Keratinocyte (primary cell): ENCODE measurements at regions not wholly inside any gene's neighbourhood (a gene's known extent, or its start where the extent isn't known, plus 50 kb on each side); places are given as distances from the start of the nearest gene placed in this dataset.

Source experiments
- DNase-seq: peaks from one replicate; pipeline ENCODE4 v3.0.0-alpha.2; 2011; ENCODE audit warnings: low read depth, missing footprints, low spot score
- FAIRE-seq: peaks from 2 replicates; lab custom pipeline; 2011; peaks lifted over from hg19 to GRCh38; lab: Jason Lieb, UNC
- H2AFZ ChIP-seq: 2 replicates; pipeline ENCODE4 v1.6.0; 2012; ENCODE audit warnings: low read length, control low read depth, inconsistent platforms; ENCODE audit not compliant: control insufficient read depth
- H3K27ac ChIP-seq: 2 replicates; pipeline ENCODE4 v1.5.1; 2011; ENCODE audit warnings: low read length; ENCODE audit not compliant: control insufficient read depth, insufficient read depth
- H3K27me3 ChIP-seq: 3 replicates; pipeline ENCODE4 v1.6.0; 2011; ENCODE audit warnings: low read length; ENCODE audit not compliant: control insufficient read depth, insufficient read depth; ENCODE audit errors: extremely low read depth
- H3K36me3 ChIP-seq, 2 experiments: 2 replicates in 1 of 2; 3 replicates in 1 of 2; pipeline ENCODE4 v1.5.1; 2011; ENCODE audit warnings: low read length in 2 of 2, mild to moderate bottlenecking in 1 of 2; ENCODE audit not compliant: control insufficient read depth in 2 of 2, insufficient read depth in 2 of 2; ENCODE audit errors: extremely low read depth in 1 of 2
- H3K4me1 ChIP-seq: 3 replicates; pipeline ENCODE4 v1.5.1; 2011; ENCODE audit warnings: low read length; ENCODE audit not compliant: control insufficient read depth, insufficient read depth; ENCODE audit errors: extremely low read depth
- H3K4me2 ChIP-seq: 3 replicates; pipeline ENCODE4 v1.6.0; 2011; ENCODE audit warnings: low read depth, low read length; ENCODE audit not compliant: control insufficient read depth, insufficient read depth; ENCODE audit errors: extremely low read depth
- H3K4me3 ChIP-seq, 3 experiments: fragments of 200-600 bp in 1 of 3; sonication (generic) in 1 of 3; 2 replicates in 2 of 3; 3 replicates in 1 of 3; pipeline ENCODE4 v1.5.1; 2011 to 2016; ENCODE audit warnings: low read length in 3 of 3, mild to moderate bottlenecking in 3 of 3, control low read depth in 2 of 3, inconsistent platforms in 1 of 3, low read depth in 1 of 3, mixed read lengths in 1 of 3, mixed run types in 1 of 3, moderate library complexity in 1 of 3; ENCODE audit not compliant: control insufficient read depth in 2 of 3, insufficient read depth in 2 of 3; ENCODE audit errors: extremely low read depth in 1 of 3
- H3K79me2 ChIP-seq: 2 replicates; pipeline ENCODE4 v1.6.0; 2012; ENCODE audit warnings: low read length; ENCODE audit not compliant: control insufficient read depth, insufficient read depth
- H3K9ac ChIP-seq: 3 replicates; pipeline ENCODE4 v1.6.0; 2011; ENCODE audit warnings: low read length; ENCODE audit not compliant: control insufficient read depth, insufficient read depth; ENCODE audit errors: extremely low read depth
- H3K9me1 ChIP-seq: 3 replicates; pipeline ENCODE4 v1.6.0; 2011; ENCODE audit warnings: low read length; ENCODE audit not compliant: control insufficient read depth, insufficient read depth; ENCODE audit errors: extremely low read depth
- H3K9me3 ChIP-seq: 2 replicates; pipeline ENCODE4 v1.5.1; 2012; ENCODE audit warnings: low read depth, low read length; ENCODE audit not compliant: control insufficient read depth
- H4K20me1 ChIP-seq: 3 replicates; pipeline ENCODE4 v1.6.0; 2011; ENCODE audit warnings: low read length; ENCODE audit not compliant: control insufficient read depth, insufficient read depth; ENCODE audit errors: extremely low read depth
- CTCF ChIP-seq, 3 experiments: IDR thresholded peaks in 1 of 3; conservative IDR thresholded peaks in 1 of 3; optimal IDR thresholded peaks in 1 of 3; 2 replicates in 2 of 3; 3 replicates in 1 of 3; pipeline versions ENCODE3 to v1.5.1; 2011; ENCODE audit warnings: low read length in 3 of 3, mild to moderate bottlenecking in 3 of 3, moderate library complexity in 2 of 3, control low read depth in 1 of 3, inconsistent platforms in 1 of 3; ENCODE audit not compliant: insufficient read depth in 2 of 3; ENCODE audit errors: extremely low read depth in 1 of 3
- EZH2 ChIP-seq: IDR thresholded peaks from one replicate; pipeline ENCODE4 v1.6.1; 2012; ENCODE audit warnings: inconsistent platforms, mild to moderate bottlenecking, low read length, moderate library complexity
- dilution Hi-C: fragments of 300-500 bp; cut with MboI; formaldehyde crosslinking; loops from one replicate; pipeline ENCODE4 v1.7.0; 2020; ENCODE audit warnings: low sequenced_read_pairs; ENCODE audit not compliant: extremely low pct_ligation_motif_present

- Histone ChIP-seq H2AFZ (no peak overlapping the region), H3K27ac (no peak overlapping the region)
- dilution Hi-C loops, result no loop called here
These were observed 859.3 kb upstream of the LCORL start for GRCh38 chr4:18880871-18881270.

GRCh38 chr4:18878561-18878960 is 857.0 kb upstream of the LCORL start:
- no peaks in the 10 kb centered on the region for H3K79me2 ChIP-seq
- H3K27me3 ChIP-seq, result no peaks in the 10 kb centered on the region
- TF ChIP-seq EZH2 (no peak), CTCF (optimal IDR thresholded peaks at IDR 0.05 in 1 of 3, IDR thresholded peaks at IDR 0.05 in 1 of 3, conservative IDR thresholded peaks at IDR 0.05 in 1 of 3; ENCODE audit: extremely low read depth in 1 of 3, insufficient read depth in 2 of 3, low read length in 3 of 3) (no peak)
- no peaks in the 10 kb centered on the region for H4K20me1 ChIP-seq
- peaks cover 4% of the 10 kb centered on the region for H3K4me1 ChIP-seq
- no peaks in the 10 kb centered on the region for H3K9me1 ChIP-seq
- no peaks in the 10 kb centered on the region for H3K9me3 ChIP-seq
- H3K4me3 ChIP-seq, result no peak overlapping the region
- FAIRE-seq (no peak), DNase-seq (no peak)
- H3K36me3 ChIP-seq, result no peaks in the 10 kb centered on the region
- no peak overlapping the region for H3K9ac ChIP-seq
- H3K27ac ChIP-seq, result no peak overlapping the region
- no peak overlapping the region for H3K4me2 ChIP-seq
- no peak overlapping the region for H2AFZ ChIP-seq
- dilution Hi-C loops, result no loop called here

More at GRCh38 chr4:18880871-18881270, 859.3 kb upstream of the LCORL start:
- H3K27me3 ChIP-seq, result no peaks in the 10 kb centered on the region
- no peaks in the 10 kb centered on the region for H3K9me3 ChIP-seq
- H3K4me3 ChIP-seq, result no peak overlapping the region
- H3K9me1 ChIP-seq, result no peaks in the 10 kb centered on the region
- H3K36me3 ChIP-seq, result no peaks in the 10 kb centered on the region
- DNase-seq (no peak), FAIRE-seq (no peak)
- H4K20me1 ChIP-seq, result no peaks in the 10 kb centered on the region
- no peaks in the 10 kb centered on the region for H3K79me2 ChIP-seq
- peaks cover 4% of the 10 kb centered on the region for H3K4me1 ChIP-seq
- no peak overlapping the region for H3K4me2 ChIP-seq
- H3K9ac ChIP-seq, result no peak overlapping the region
- TF ChIP-seq CTCF (optimal IDR thresholded peaks at IDR 0.05 in 1 of 3, IDR thresholded peaks at IDR 0.05 in 1 of 3, conservative IDR thresholded peaks at IDR 0.05 in 1 of 3; ENCODE audit: extremely low read depth in 1 of 3, insufficient read depth in 2 of 3, low read length in 3 of 3) (no peak), EZH2 (no peak)
